ENCODE measurements at regions not wholly inside any gene's neighbourhood (a gene's known extent, or its start where the extent isn't known, plus 50 kb on each side); places are given as distances from the start of the nearest gene placed in this dataset.

DNA sequence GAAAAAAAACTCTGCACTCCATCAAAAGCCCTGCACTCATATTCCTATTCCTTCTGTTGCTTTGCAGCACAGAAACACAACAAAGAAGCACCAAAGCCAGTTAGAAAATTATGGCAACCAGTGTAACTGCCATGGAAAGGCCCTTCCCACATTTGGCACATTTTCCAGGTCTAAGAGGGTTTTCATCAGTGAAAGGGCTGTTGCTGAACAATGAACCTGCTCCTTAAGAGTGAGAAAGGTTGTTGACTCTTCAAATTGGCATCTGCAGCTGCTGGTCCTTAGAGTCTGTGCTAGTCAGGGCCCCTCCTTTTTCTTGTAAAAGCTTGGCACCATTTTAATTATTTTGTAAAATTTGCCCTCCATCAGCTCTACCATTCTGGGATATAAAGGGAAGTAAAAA lies 378.7 kb upstream of the KITLG start:
- no peak for TF ChIP-seq GATA3 (IDR thresholded peaks at IDR 0.05; ENCODE audit: low read depth, low read length)
- no peak for TF ChIP-seq GATA2 (IDR thresholded peaks at IDR 0.05; ENCODE audit: low read depth, low read length)
